CD14-positive monocyte (primary cell): ENCODE measurements at regions not wholly inside any gene's neighbourhood (a gene's known extent, or its start where the extent isn't known, plus 50 kb on each side); places are given as distances from the start of the nearest gene placed in this dataset.

Experiments used
- DNase-seq, 3 donors: peaks; one replicate each; pipeline ENCODE4 v3.0.0-alpha.2; 2011 to 2022
- H2AFZ ChIP-seq: 2 replicates; pipeline ENCODE4 v1.6.0; 2012; ENCODE audit warnings: mild to moderate bottlenecking, low read depth, low read length, inconsistent platforms; ENCODE audit not compliant: insufficient read depth, poor library complexity, severe bottlenecking
- H3K27ac ChIP-seq, 2 donors: 1 replicate in 1 of 2; 2 replicates in 1 of 2; pipeline ENCODE4 v1.5.1; 2012 to 2013; ENCODE audit warnings: low read length in 2 of 2, control low read depth in 1 of 2, inconsistent platforms in 1 of 2, low read depth in 1 of 2, mild to moderate bottlenecking in 1 of 2
- H3K27me3 ChIP-seq, 2 donors: one replicate each; pipeline versions ENCODE4 v1.6.0 to v1.6.1; 2011 to 2013; ENCODE audit warnings: low read length in 2 of 2; ENCODE audit not compliant: control insufficient read depth in 2 of 2, insufficient read depth in 2 of 2
- H3K36me3 ChIP-seq, 2 donors: replicated peaks in 1 of 2; 1 replicate in 1 of 2; 2 replicates in 1 of 2; pipeline versions ENCODE4 v1.5.1 to v1.6.1; 2012 to 2013; ENCODE audit warnings: low read length in 2 of 2, control low read depth in 1 of 2, inconsistent platforms in 1 of 2, mild to moderate bottlenecking in 1 of 2; ENCODE audit not compliant: insufficient read depth in 2 of 2, control insufficient read depth in 1 of 2
- H3K4me1 ChIP-seq, 2 donors: 1 replicate in 1 of 2; 2 replicates in 1 of 2; pipeline versions ENCODE4 v1.5.1 to v1.6.1; 2012 to 2013; ENCODE audit warnings: low read length in 2 of 2, control low read depth in 1 of 2, inconsistent platforms in 1 of 2, mild to moderate bottlenecking in 1 of 2, moderate library complexity in 1 of 2; ENCODE audit not compliant: insufficient read depth in 2 of 2, control insufficient read depth in 1 of 2
- H3K4me2 ChIP-seq: replicated peaks from 2 replicates; pipeline ENCODE3; 2012; ENCODE audit warnings: low read length, moderate library complexity, mild to moderate bottlenecking; ENCODE audit not compliant: poor library complexity, severe bottlenecking; ENCODE audit errors: extremely low read depth
- H3K4me3 ChIP-seq, 3 experiments: fragments of 200-600 bp in 1 of 3; sonication (generic) in 1 of 3; replicated peaks in 1 of 3; 1 replicate in 2 of 3; 2 replicates in 1 of 3; pipeline ENCODE4 v1.5.1; 2011 to 2013; ENCODE audit warnings: low read length in 3 of 3, mild to moderate bottlenecking in 3 of 3, control low read depth in 2 of 3, low read depth in 2 of 3, inconsistent platforms in 1 of 3, moderate library complexity in 1 of 3
- H3K79me2 ChIP-seq: 2 replicates; pipeline ENCODE4 v1.6.0; 2012; ENCODE audit warnings: mild to moderate bottlenecking, control low read depth, inconsistent platforms, low read length, moderate library complexity; ENCODE audit not compliant: insufficient read depth
- H3K9ac ChIP-seq: 2 replicates; pipeline ENCODE4 v1.6.0; 2017; ENCODE audit warnings: low read length, mild to moderate bottlenecking; ENCODE audit not compliant: insufficient read depth, poor library complexity, severe bottlenecking
- H3K9me3 ChIP-seq, 2 donors: replicated peaks in 1 of 2; 1 replicate in 1 of 2; 2 replicates in 1 of 2; pipeline versions ENCODE4 v1.5.1 to v1.6.1; 2012 to 2013; ENCODE audit warnings: low read length in 2 of 2, control low read depth in 1 of 2; ENCODE audit not compliant: control insufficient read depth in 1 of 2, insufficient read depth in 1 of 2
- H4K20me1 ChIP-seq: 2 replicates; pipeline ENCODE4 v1.6.0; 2012; ENCODE audit warnings: mild to moderate bottlenecking, low read length, control low read depth, moderate library complexity; ENCODE audit not compliant: insufficient read depth
- H3K27ac Mint-ChIP-seq, 7 donors: one replicate each; pipeline ENCODE4 v1.8.0; 2020; ENCODE audit warnings: mild to moderate bottlenecking in 7 of 7, mixed read lengths in 7 of 7, moderate library complexity in 6 of 7, inconsistent platforms in 2 of 7
- H3K27me3 Mint-ChIP-seq, 3 donors: one replicate each; pipeline ENCODE4 v1.8.0; 2021 to 2022; ENCODE audit warnings: low read depth in 3 of 3, mild to moderate bottlenecking in 3 of 3, mixed read lengths in 3 of 3, moderate library complexity in 3 of 3, inconsistent platforms in 1 of 3
- H3K36me3 Mint-ChIP-seq, 2 donors: one replicate each; pipeline ENCODE4 v1.8.0; 2020; ENCODE audit warnings: mixed read lengths in 2 of 2, inconsistent platforms in 1 of 2, mild to moderate bottlenecking in 1 of 2
- H3K4me1 Mint-ChIP-seq: one replicate; pipeline ENCODE4 v1.8.0; 2020; ENCODE audit warnings: mild to moderate bottlenecking, mixed read lengths
- H3K4me3 Mint-ChIP-seq, 2 donors: one replicate each; pipeline ENCODE4 v1.8.0; 2020; ENCODE audit warnings: mild to moderate bottlenecking in 2 of 2, mixed read lengths in 2 of 2, moderate library complexity in 1 of 2
- H3K9me3 Mint-ChIP-seq, 7 donors: one replicate each; pipeline ENCODE4 v1.8.0; 2020 to 2022; ENCODE audit warnings: mixed read lengths in 7 of 7, mild to moderate bottlenecking in 6 of 7, moderate library complexity in 6 of 7, inconsistent platforms in 2 of 7
- WGBS: methylation state at CpG from one replicate; pipeline ENCODE4 v1.1.5; 2013; ENCODE audit warnings: missing lambda C conversion rate; ENCODE audit not compliant: insufficient coverage; 5-methylcytosine and 5-hydroxymethylcytosine counted together
- intact Hi-C, 2 donors: fragments of 100-400 bp; cut with micrococcal nuclease; formaldehyde crosslinking; loops; one replicate each; pipeline versions ENCODE4 v1.15.0 to v1.15.1; 2023
- TF ChIP-seq, protein P1 (sequence below): fragments of 200-600 bp; IDR thresholded peaks from one replicate; pipeline ENCODE4 v1.8.0; 2022; ENCODE audit warnings: antibody characterized with exemption, mild to moderate bottlenecking

- no peaks in the 10 kb centered on the region for H3K36me3 ChIP-seq
- intact Hi-C loops = no loop called here
- TF ChIP-seq, protein P1, sequence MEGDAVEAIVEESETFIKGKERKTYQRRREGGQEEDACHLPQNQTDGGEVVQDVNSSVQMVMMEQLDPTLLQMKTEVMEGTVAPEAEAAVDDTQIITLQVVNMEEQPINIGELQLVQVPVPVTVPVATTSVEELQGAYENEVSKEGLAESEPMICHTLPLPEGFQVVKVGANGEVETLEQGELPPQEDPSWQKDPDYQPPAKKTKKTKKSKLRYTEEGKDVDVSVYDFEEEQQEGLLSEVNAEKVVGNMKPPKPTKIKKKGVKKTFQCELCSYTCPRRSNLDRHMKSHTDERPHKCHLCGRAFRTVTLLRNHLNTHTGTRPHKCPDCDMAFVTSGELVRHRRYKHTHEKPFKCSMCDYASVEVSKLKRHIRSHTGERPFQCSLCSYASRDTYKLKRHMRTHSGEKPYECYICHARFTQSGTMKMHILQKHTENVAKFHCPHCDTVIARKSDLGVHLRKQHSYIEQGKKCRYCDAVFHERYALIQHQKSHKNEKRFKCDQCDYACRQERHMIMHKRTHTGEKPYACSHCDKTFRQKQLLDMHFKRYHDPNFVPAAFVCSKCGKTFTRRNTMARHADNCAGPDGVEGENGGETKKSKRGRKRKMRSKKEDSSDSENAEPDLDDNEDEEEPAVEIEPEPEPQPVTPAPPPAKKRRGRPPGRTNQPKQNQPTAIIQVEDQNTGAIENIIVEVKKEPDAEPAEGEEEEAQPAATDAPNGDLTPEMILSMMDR = no peak
- H3K79me2 ChIP-seq = no peaks in the 10 kb centered on the region
- no peak overlapping the region for H3K9ac ChIP-seq
- H3K4me3 ChIP-seq = no peak overlapping the region
- H3K9me3 ChIP-seq = no peaks in the 10 kb centered on the region
- Mint-ChIP-seq H3K9me3 (peaks cover 0 to 12% (median 1%) of the 10 kb centered on the region in 7 donors), H3K4me1 (no peaks in the 10 kb centered on the region), H3K4me3 (no peak overlapping the region), H3K27ac (no peak overlapping the region), H3K27me3 (peaks cover 3 to 9% (median 4%) of the 10 kb centered on the region in 3 donors), H3K36me3 (no peaks in the 10 kb centered on the region)
- no peak overlapping the region for H2AFZ ChIP-seq
- no peaks in the 10 kb centered on the region for H3K27me3 ChIP-seq
- H3K27ac ChIP-seq = no peak overlapping the region
- no peak overlapping the region for H3K4me2 ChIP-seq
- H3K4me1 ChIP-seq = no peaks in the 10 kb centered on the region
- 90% methylated on average over 2 of the region's 5 CpGs for WGBS
- DNase-seq = no peak
- H4K20me1 ChIP-seq = no peaks in the 10 kb centered on the region
These were observed 148.1 kb downstream of the SLC4A3 start for GRCh38 chr2:219775506-219775905.

GRCh38 chr2:219777388-219777787 lies 150.0 kb downstream of the SLC4A3 start:
- Histone ChIP-seq H3K27ac (no peak overlapping the region), H2AFZ (no peak overlapping the region), H3K9ac (no peak overlapping the region), H3K36me3 (no peaks in the 10 kb centered on the region), H3K4me1 (no peaks in the 10 kb centered on the region), H3K4me3 (no peak overlapping the region), H4K20me1 (no peaks in the 10 kb centered on the region), H3K27me3 (no peaks in the 10 kb centered on the region), H3K4me2 (no peak overlapping the region), H3K9me3 (no peaks in the 10 kb centered on the region), H3K79me2 (no peaks in the 10 kb centered on the region)
- H3K36me3 Mint-ChIP-seq = no peaks in the 10 kb centered on the region
- TF ChIP-seq, protein P1 = no peak
- peaks cover 3 to 9% (median 4%) of the 10 kb centered on the region in 3 donors for H3K27me3 Mint-ChIP-seq
- H3K27ac Mint-ChIP-seq = peak overlapping the region in 1 of 7 donors; percentile 1
- DNase-seq = no peak
- WGBS = no CpG with 5 or more reads among the region's 2 CpGs
- intact Hi-C loops = no loop called here
- no peaks in the 10 kb centered on the region for H3K4me1 Mint-ChIP-seq
- no peak overlapping the region for H3K4me3 Mint-ChIP-seq
- peaks cover 0 to 12% (median 1%) of the 10 kb centered on the region in 7 donors for H3K9me3 Mint-ChIP-seq
